NCI-H2196 (cell line): ENCODE measurements at regions not wholly inside any gene's neighbourhood (a gene's known extent, or its start where the extent isn't known, plus 50 kb on each side); places are given as distances from the start of the nearest gene placed in this dataset.
"Not testable (repeated sequence)": the region's sequence is repeated elsewhere in the genome, so short reads cannot be mapped to it uniquely, and the experiment has no call there.

Experiments used
- DNase-seq: peaks from one replicate; lab custom pipeline; 2025; ENCODE audit not compliant: unreplicated experiment; lab: John Stamatoyannopoulos, UW

GRCh38 chr2:175832866-175833265 lies 169.2 kb downstream of the LNPK start:
- no peak for DNase-seq

GRCh38 chr2:175829741-175830140 lies 172.3 kb downstream of the LNPK start:
- no peak for DNase-seq

GRCh38 chr2:175827856-175828255 lies 174.2 kb downstream of the LNPK start:
- DNase-seq: no peak

GRCh38 chr2:175824243-175824642 lies 177.8 kb downstream of the LNPK start:
- DNase-seq: no peak

- no peak for DNase-seq
These were observed 178.4 kb downstream of the LNPK start for GRCh38 chr2:175823707-175824073.

- DNase-seq: no peak
These were observed 178.9 kb downstream of the LNPK start for GRCh38 chr2:175823002-175823706.

- no peak for DNase-seq
These were observed 184.8 kb downstream of the LNPK start for GRCh38 chr2:175817221-175817620.

- DNase-seq: no peak
These were observed 186.5 kb downstream of the LNPK start for GRCh38 chr2:175815537-175815936.

- DNase-seq: no peak
These were observed 190.1 kb downstream of the LNPK start for GRCh38 chr2:175811971-175812370.

- no peak for DNase-seq
These were observed 193.2 kb downstream of the LNPK start for GRCh38 chr2:175808858-175809257.

- DNase-seq: no peak
These were observed 194.0 kb downstream of the LNPK start for GRCh38 chr2:175808078-175808477.

GRCh38 chr2:175807031-175807873 lies 194.8 kb downstream of the LNPK start:
- no peak for DNase-seq

GRCh38 chr2:175806570-175806969 lies 195.5 kb downstream of the LNPK start:
- no peak for DNase-seq

- no peak for DNase-seq
These were observed 196.0 kb downstream of the LNPK start for GRCh38 chr2:175806125-175806490.

GRCh38 chr2:175805442-175806124 lies 196.5 kb downstream of the LNPK start:
- no peak for DNase-seq

GRCh38 chr2:175804122-175804521 lies 197.9 kb downstream of the LNPK start:
- DNase-seq: no peak

GRCh38 chr2:175796422-175796821 lies 205.6 kb downstream of the LNPK start:
- not testable (repeated sequence) for DNase-seq

- no peak for DNase-seq
These were observed 208.4 kb downstream of the LNPK start for GRCh38 chr2:175793648-175794047.

- DNase-seq: no peak
These were observed 209.2 kb downstream of the LNPK start for GRCh38 chr2:175792881-175793280.

GRCh38 chr2:175792199-175792598 lies 209.9 kb downstream of the LNPK start:
- no peak for DNase-seq

- DNase-seq: no peak
These were observed 215.5 kb downstream of the LNPK start for GRCh38 chr2:175786471-175787124.
